Fibroblast of lung (primary cell): ENCODE measurements at regions not wholly inside any gene's neighbourhood (a gene's known extent, or its start where the extent isn't known, plus 50 kb on each side); places are given as distances from the start of the nearest gene placed in this dataset.
"Not testable (repeated sequence)": the region's sequence is repeated elsewhere in the genome, so short reads cannot be mapped to it uniquely, and the experiment has no call there.

ENCODE experiments used
- DNase-seq, 2 donors: peaks; one replicate each; pipeline versions ENCODE4 v3.0.0 to v3.0.0-alpha.2; 2010; ENCODE audit warnings: low read depth in 2 of 2
- H2AFZ ChIP-seq: 2 replicates; pipeline ENCODE4 v1.5.1; 2012; ENCODE audit warnings: low read length, control low read depth, inconsistent platforms
- H3K27ac ChIP-seq: 2 replicates; pipeline ENCODE4 v1.5.1; 2011; ENCODE audit warnings: low read length, control low read depth; ENCODE audit not compliant: insufficient read depth
- H3K27me3 ChIP-seq: 2 replicates; pipeline ENCODE4 v1.5.1; 2011; ENCODE audit warnings: mild to moderate bottlenecking, low read length; ENCODE audit not compliant: control insufficient read depth, insufficient read depth
- H3K36me3 ChIP-seq: 2 replicates; pipeline ENCODE4 v1.5.1; 2011; ENCODE audit warnings: low read length; ENCODE audit not compliant: control insufficient read depth, insufficient read depth
- H3K4me1 ChIP-seq: 2 replicates; pipeline ENCODE4 v1.5.1; 2011; ENCODE audit warnings: low read length; ENCODE audit not compliant: control insufficient read depth, insufficient read depth; ENCODE audit errors: extremely low read depth
- H3K4me2 ChIP-seq: 2 replicates; pipeline ENCODE4 v1.5.1; 2011; ENCODE audit warnings: low read length, control low read depth; ENCODE audit not compliant: insufficient read depth; ENCODE audit errors: extremely low read depth
- H3K4me3 ChIP-seq, 4 experiments: fragments of 200-600 bp in 1 of 4; sonication (generic) in 1 of 4; replicated peaks in 1 of 4; 2 replicates each; pipeline ENCODE4 v1.5.1; 2011 to 2016; ENCODE audit warnings: low read length in 4 of 4, low read depth in 3 of 4, mild to moderate bottlenecking in 3 of 4, control low read depth in 2 of 4, inconsistent platforms in 1 of 4, mixed read lengths in 1 of 4; ENCODE audit not compliant: insufficient read depth in 1 of 4; ENCODE audit errors: control extremely low read depth in 1 of 4
- H3K79me2 ChIP-seq: 2 replicates; pipeline ENCODE4 v1.5.1; 2012; ENCODE audit warnings: mild to moderate bottlenecking, low read length, inconsistent platforms; ENCODE audit not compliant: control insufficient read depth, insufficient read depth
- H3K9ac ChIP-seq: 2 replicates; pipeline ENCODE4 v1.5.1; 2011; ENCODE audit warnings: mild to moderate bottlenecking, low read length, control low read depth; ENCODE audit not compliant: insufficient read depth
- H3K9me3 ChIP-seq: 2 replicates; pipeline ENCODE4 v1.5.1; 2012; ENCODE audit warnings: low read depth, low read length; ENCODE audit not compliant: control insufficient read depth, insufficient read depth
- H4K20me1 ChIP-seq: 2 replicates; pipeline ENCODE4 v1.5.1; 2011; ENCODE audit warnings: low read length; ENCODE audit not compliant: control insufficient read depth, insufficient read depth; ENCODE audit errors: extremely low read depth
- CTCF ChIP-seq, 2 donors: IDR thresholded peaks in 1 of 2; conservative IDR thresholded peaks in 1 of 2; 1 replicate in 1 of 2; 2 replicates in 1 of 2; pipeline ENCODE4 v1.5.1; 2011 to 2012; ENCODE audit warnings: low read length in 2 of 2, control low read depth in 1 of 2, inconsistent platforms in 1 of 2, low read depth in 1 of 2, mild to moderate bottlenecking in 1 of 2
- EZH2 ChIP-seq: IDR thresholded peaks from 2 replicates; pipeline ENCODE4 v1.5.1; 2012; ENCODE audit warnings: low read length, control low read depth, mild to moderate bottlenecking; ENCODE audit errors: missing control alignments

DNA sequence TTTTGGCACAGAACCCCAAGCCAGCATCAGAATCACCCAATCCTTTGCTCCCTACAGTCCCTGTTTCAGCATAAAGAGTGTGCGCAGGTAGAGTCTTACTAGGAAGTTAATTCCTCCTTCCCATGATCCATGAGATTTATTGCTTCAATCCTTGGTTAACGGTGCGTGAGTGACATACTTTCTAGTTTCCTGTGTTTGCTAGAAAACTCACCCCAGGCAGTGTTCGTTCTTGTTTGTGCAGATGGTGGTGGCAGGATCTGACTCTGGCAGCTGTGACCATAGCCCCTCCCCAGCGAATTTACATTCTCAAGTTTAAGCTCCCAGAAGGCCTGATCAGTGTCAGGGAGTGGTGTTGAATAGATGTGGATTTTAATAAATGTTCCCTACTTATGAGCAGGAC, 106.7 kb upstream of the CCT8L2 start:
- no peaks in the 10 kb centered on the region for H3K4me1 ChIP-seq
- no peak overlapping the region for H3K9ac ChIP-seq
- H3K27ac ChIP-seq = no peak overlapping the region
- no peaks in the 10 kb centered on the region for H3K36me3 ChIP-seq
- TF ChIP-seq EZH2 (no peak), CTCF (conservative IDR thresholded peaks at IDR 0.05 in 1 of 2, IDR thresholded peaks at IDR 0.05 in 1 of 2; ENCODE audit: low read depth in 1 of 2, low read length in 2 of 2) (no peak)
- H3K27me3 ChIP-seq = no peaks in the 10 kb centered on the region
- H3K4me2 ChIP-seq = no peak overlapping the region
- H3K9me3 ChIP-seq = no peaks in the 10 kb centered on the region
- no peaks in the 10 kb centered on the region for H4K20me1 ChIP-seq
- DNase-seq = no peak
- H3K4me3 ChIP-seq = no peak overlapping the region
- H3K79me2 ChIP-seq = no peaks in the 10 kb centered on the region
- H2AFZ ChIP-seq = no peak overlapping the region

DNA sequence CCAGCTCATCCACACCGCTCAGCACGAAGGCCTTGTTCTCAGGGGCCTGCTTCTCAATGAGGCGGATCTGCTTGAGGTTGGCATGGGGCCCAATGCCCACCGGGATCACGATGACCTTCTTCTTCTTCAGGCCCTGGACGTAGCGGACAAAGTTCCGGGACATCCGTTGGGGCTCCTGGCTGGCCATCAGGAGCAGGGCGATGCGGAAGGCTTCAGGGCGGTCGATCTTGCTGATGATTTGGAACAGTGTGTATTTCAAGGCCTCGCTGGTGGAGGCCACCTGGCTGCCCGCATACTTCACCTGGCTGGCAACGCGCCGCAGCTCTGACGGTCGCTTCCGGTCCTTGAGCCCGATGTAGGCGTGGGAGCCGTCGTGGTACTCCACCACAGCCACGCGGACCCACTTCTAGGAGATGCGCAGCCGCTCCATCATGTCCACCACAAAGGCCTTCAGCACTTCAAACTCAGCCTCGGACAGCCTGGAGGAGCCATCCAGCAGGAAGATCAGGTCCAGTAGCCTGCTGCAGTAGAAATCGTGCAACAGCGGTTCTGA, 105.0 kb upstream of the CCT8L2 start:
- H3K4me1 ChIP-seq, H3K79me2 ChIP-seq, H3K27me3 ChIP-seq, H3K27ac ChIP-seq, H3K9me3 ChIP-seq, DNase-seq, H4K20me1 ChIP-seq, H3K4me3 ChIP-seq, H2AFZ ChIP-seq, H3K36me3 ChIP-seq, H3K4me2 ChIP-seq, H3K9ac ChIP-seq: not testable (repeated sequence)

DNA sequence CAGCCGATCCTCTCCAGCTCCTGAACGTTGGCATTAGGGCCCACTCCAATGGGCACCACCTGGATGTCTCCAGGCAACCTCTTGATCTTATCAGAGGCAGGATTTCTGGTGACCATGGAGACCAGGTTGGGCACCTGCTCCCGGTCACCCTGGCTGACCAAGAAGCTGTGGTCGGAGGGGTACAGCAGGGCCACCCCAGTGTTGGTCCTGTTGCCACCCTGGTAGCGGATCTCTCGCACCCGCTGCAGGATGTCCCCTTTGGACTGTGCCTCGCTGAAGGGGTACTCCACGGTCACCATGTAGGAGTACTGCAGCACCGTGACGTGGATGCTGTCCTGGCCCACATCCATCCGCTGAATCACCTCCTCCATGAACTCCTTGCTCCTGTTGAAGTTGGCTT, 104.3 kb upstream of the CCT8L2 start:
- H3K9me3 ChIP-seq, H3K4me1 ChIP-seq, H3K9ac ChIP-seq, DNase-seq, H3K36me3 ChIP-seq, H3K79me2 ChIP-seq, H3K4me2 ChIP-seq, H3K27me3 ChIP-seq, H3K4me3 ChIP-seq, H4K20me1 ChIP-seq, H3K27ac ChIP-seq, H2AFZ ChIP-seq: not testable (repeated sequence)

DNA sequence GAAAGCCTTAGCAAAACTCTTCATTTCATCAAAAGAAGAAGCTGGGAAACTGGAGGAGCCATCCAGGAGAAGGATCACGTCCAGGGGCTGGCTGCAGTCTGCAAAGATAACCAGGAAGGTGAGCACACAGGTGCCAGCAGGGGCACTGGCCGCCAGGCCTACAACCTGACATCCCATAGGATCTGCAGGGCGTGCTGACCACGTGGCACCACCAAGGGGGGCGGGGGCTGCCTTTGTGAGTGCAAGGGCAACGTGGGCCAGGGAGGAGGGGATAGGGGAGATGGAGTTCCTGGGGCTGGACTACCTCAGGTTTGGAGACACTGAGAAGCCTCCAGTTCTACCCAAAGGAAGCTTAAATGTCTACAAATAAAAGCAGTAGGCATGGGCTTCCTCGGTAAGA, 102.7 kb upstream of the CCT8L2 start:
- Histone ChIP-seq H3K4me3 (no peak overlapping the region), H3K4me1 (no peaks in the 10 kb centered on the region), H3K79me2 (no peaks in the 10 kb centered on the region), H3K27ac (no peak overlapping the region), H3K9ac (no peak overlapping the region), H4K20me1 (no peaks in the 10 kb centered on the region), H3K36me3 (no peaks in the 10 kb centered on the region), H3K9me3 (no peaks in the 10 kb centered on the region), H3K27me3 (no peaks in the 10 kb centered on the region), H2AFZ (no peak overlapping the region), H3K4me2 (no peak overlapping the region)
- DNase-seq = no peak
- TF ChIP-seq EZH2 = no peak
- TF ChIP-seq CTCF (conservative IDR thresholded peaks at IDR 0.05 in 1 of 2, IDR thresholded peaks at IDR 0.05 in 1 of 2; ENCODE audit: low read depth in 1 of 2, low read length in 2 of 2) = no peak

- H3K4me2 ChIP-seq = not testable (repeated sequence)
Measured at GRCh38 chr22:16693747-16694146, 101.1 kb upstream of the CCT8L2 start.

More at GRCh38 chr22:16693747-16694146, 101.1 kb upstream of the CCT8L2 start:
- not testable (repeated sequence) for H3K79me2 ChIP-seq, H2AFZ ChIP-seq, H3K27me3 ChIP-seq, DNase-seq, H3K4me3 ChIP-seq, H3K9ac ChIP-seq, H4K20me1 ChIP-seq, H3K27ac ChIP-seq, H3K36me3 ChIP-seq, H3K9me3 ChIP-seq, H3K4me1 ChIP-seq
